HL-60/S4 treated with retinoic acid at 250 ng/mL for 4 days and 3 days (cell line): ENCODE measurements at regions not wholly inside any gene's neighbourhood (a gene's known extent, or its start where the extent isn't known, plus 50 kb on each side); places are given as distances from the start of the nearest gene placed in this dataset.

Experiments
- in situ Hi-C: fragments of 300-500 bp; cut with MboI; formaldehyde crosslinking; loops from 2 replicates; pipeline ENCODE4 v1.7.0; 2022; ENCODE audit warnings: low sequenced_read_pairs

- in situ Hi-C loops: no loop called here
Measured at GRCh38 chr7:45446195-45446944, 127.8 kb upstream of the ADCY1 start.

- in situ Hi-C loops: no loop called here
Measured at GRCh38 chr7:45447296-45447695, 126.9 kb upstream of the ADCY1 start.

- in situ Hi-C loops: no loop called here
Measured at GRCh38 chr7:45450571-45451204, 123.5 kb upstream of the ADCY1 start.

GRCh38 chr7:45451342-45452035 is 122.7 kb upstream of the ADCY1 start:
- in situ Hi-C loops: no loop called here

- in situ Hi-C loops: no loop called here
Measured at GRCh38 chr7:45454771-45455170, 119.4 kb upstream of the ADCY1 start.

- in situ Hi-C loops: no loop called here
Measured at GRCh38 chr7:45455662-45456061, 118.5 kb upstream of the ADCY1 start.

GRCh38 chr7:45456105-45456504 is 118.1 kb upstream of the ADCY1 start:
- in situ Hi-C loops: no loop called here

GRCh38 chr7:45456747-45457524 is 117.2 kb upstream of the ADCY1 start:
- in situ Hi-C loops: no loop called here

- in situ Hi-C loops: no loop called here
Measured at GRCh38 chr7:45457591-45457990, 116.6 kb upstream of the ADCY1 start.

GRCh38 chr7:45459476-45459875 is 114.7 kb upstream of the ADCY1 start:
- in situ Hi-C loops: no loop called here

- in situ Hi-C loops: no loop called here
Measured at GRCh38 chr7:45460379-45460778, 113.8 kb upstream of the ADCY1 start.

GRCh38 chr7:45461026-45461425 is 113.1 kb upstream of the ADCY1 start:
- in situ Hi-C loops: no loop called here

- in situ Hi-C loops: no loop called here
Measured at GRCh38 chr7:45469103-45469502, 105.1 kb upstream of the ADCY1 start.

GRCh38 chr7:45470031-45470430 is 104.1 kb upstream of the ADCY1 start:
- in situ Hi-C loops: no loop called here

- in situ Hi-C loops: no loop called here
Measured at GRCh38 chr7:45479781-45480180, 94.4 kb upstream of the ADCY1 start.

GRCh38 chr7:45482451-45482850 is 91.7 kb upstream of the ADCY1 start:
- in situ Hi-C loops: no loop called here

GRCh38 chr7:45484094-45484493 is 90.1 kb upstream of the ADCY1 start:
- in situ Hi-C loops: no loop called here

GRCh38 chr7:45486575-45486974 is 87.6 kb upstream of the ADCY1 start:
- in situ Hi-C loops: no loop called here

GRCh38 chr7:45494885-45495284 is 79.3 kb upstream of the ADCY1 start:
- in situ Hi-C loops: no loop called here

GRCh38 chr7:45495618-45496017 is 78.5 kb upstream of the ADCY1 start:
- in situ Hi-C loops: no loop called here

GRCh38 chr7:45500257-45500656 is 73.9 kb upstream of the ADCY1 start:
- in situ Hi-C loops: no loop called here
